WTC11 (cell line): ENCODE measurements at regions not wholly inside any gene's neighbourhood (a gene's known extent, or its start where the extent isn't known, plus 50 kb on each side); places are given as distances from the start of the nearest gene placed in this dataset.

ENCODE experiments used
- ATAC-seq: fragments of 200-7000 bp; cut with Tn5 transposase; 2 replicates; pipeline ENCODE4 v1.10.0; 2021; ENCODE audit warnings: mild to moderate bottlenecking, moderate library complexity
- CTCF ChIA-PET: fragments of 300-600 bp; sonication (Branson Sonifier 250); formaldehyde crosslinking; loops from one replicate; lab custom pipeline; 2021; ENCODE audit warnings: antibody characterized with exemption; lab: Charles Lee
- POLR2A ChIA-PET: fragments of 350-600 bp; sonication (Branson Sonifier 250); formaldehyde crosslinking; loops from one replicate; lab custom pipeline; 2021; ENCODE audit warnings: antibody characterized with exemption; lab: Charles Lee
- DNase-seq: peaks from one replicate; pipeline ENCODE4 v3.0.0; 2021; ENCODE audit warnings: low spot score
- H3K27ac Mint-ChIP-seq: 2 replicates; pipeline ENCODE4 v1.8.0; 2021; ENCODE audit warnings: mixed read lengths
- H3K27me3 Mint-ChIP-seq: 2 replicates; pipeline ENCODE4 v1.8.0; 2021; ENCODE audit warnings: low read depth, mild to moderate bottlenecking, moderate library complexity, mixed read lengths
- H3K36me3 Mint-ChIP-seq: 2 replicates; pipeline ENCODE4 v1.8.0; 2021; ENCODE audit warnings: mixed read lengths
- H3K4me1 Mint-ChIP-seq: 2 replicates; pipeline ENCODE4 v1.8.0; 2022; ENCODE audit warnings: mixed read lengths
- H3K4me3 Mint-ChIP-seq: 2 replicates; pipeline ENCODE4 v1.8.0; 2021; ENCODE audit warnings: mild to moderate bottlenecking, moderate library complexity, mixed read lengths
- H3K9me3 Mint-ChIP-seq: 2 replicates; pipeline ENCODE4 v1.8.0; 2021; ENCODE audit warnings: mixed read lengths
- ATF1 ChIP-seq: sonication (generic); formaldehyde crosslinking; IDR thresholded peaks from 2 replicates; pipeline ENCODE4 v1.8.1; 2023; ENCODE audit warnings: mild to moderate bottlenecking, moderate library complexity, missing genetic modification reagents
- FOXK1 ChIP-seq: sonication (generic); formaldehyde crosslinking; IDR thresholded peaks from 2 replicates; pipeline ENCODE4 v1.8.0; 2022; ENCODE audit warnings: mild to moderate bottlenecking, moderate library complexity, missing genetic modification reagents
- GTF2I ChIP-seq: fragments of 250-450 bp; sonication (Bioruptor Pico); conservative IDR thresholded peaks from 2 replicates; pipeline ENCODE4 v1.4.0; 2021; ENCODE audit warnings: mild to moderate bottlenecking
- JAZF1 ChIP-seq: fragments of 250-450 bp; sonication (Bioruptor Pico); IDR thresholded peaks from 2 replicates; pipeline ENCODE4 v1.9.0; 2021; ENCODE audit warnings: moderate library complexity, mild to moderate bottlenecking, inconsistent platforms
- RORB ChIP-seq: fragments of 250-450 bp; sonication (Bioruptor Pico); IDR thresholded peaks from 2 replicates; pipeline ENCODE4 v1.9.0; 2021; ENCODE audit warnings: mild to moderate bottlenecking
- SMAD4 ChIP-seq: sonication (generic); formaldehyde crosslinking; IDR thresholded peaks from 2 replicates; pipeline ENCODE4 v1.8.0; 2022; ENCODE audit warnings: mild to moderate bottlenecking, missing genetic modification reagents
- SOX15 ChIP-seq: fragments of 250-450 bp; sonication (Bioruptor Pico); IDR thresholded peaks from 2 replicates; pipeline ENCODE4 v1.9.0; 2021; ENCODE audit warnings: mild to moderate bottlenecking
- SP1 ChIP-seq: sonication (generic); formaldehyde crosslinking; conservative IDR thresholded peaks from 2 replicates; pipeline ENCODE4 v1.8.1; 2022; ENCODE audit warnings: missing genetic modification reagents
- ZNF317 ChIP-seq: sonication (generic); formaldehyde crosslinking; IDR thresholded peaks from 2 replicates; pipeline ENCODE4 v1.8.1; 2023; ENCODE audit warnings: low read depth, mild to moderate bottlenecking, moderate library complexity, missing genetic modification reagents, borderline replicate concordance
- TF ChIP-seq, protein P1 (sequence below): sonication (generic); formaldehyde crosslinking; IDR thresholded peaks from 2 replicates; pipeline ENCODE4 v1.8.1; 2022; ENCODE audit warnings: mild to moderate bottlenecking, missing genetic modification reagents, moderate library complexity, borderline replicate concordance
- TF ChIP-seq, protein P2 (sequence below): sonication (generic); formaldehyde crosslinking; conservative IDR thresholded peaks from 2 replicates; pipeline ENCODE4 v1.8.1; 2022; ENCODE audit warnings: mild to moderate bottlenecking, missing genetic modification reagents
- TF ChIP-seq, protein P3 (sequence below): fragments of 250-450 bp; sonication (Bioruptor Pico); IDR thresholded peaks from 2 replicates; pipeline ENCODE4 v1.9.0; 2021; ENCODE audit warnings: mild to moderate bottlenecking
- TF ChIP-seq, protein P4 (sequence below): sonication (generic); formaldehyde crosslinking; IDR thresholded peaks from 2 replicates; pipeline ENCODE4 v1.8.0; 2022; ENCODE audit warnings: mild to moderate bottlenecking, missing genetic modification reagents
- TF ChIP-seq, protein P5 (sequence below): sonication (generic); formaldehyde crosslinking; IDR thresholded peaks from 2 replicates; pipeline ENCODE4 v1.8.0; 2023; ENCODE audit warnings: mild to moderate bottlenecking, missing genetic modification reagents
- TF ChIP-seq, protein P6 (sequence below): sonication (generic); formaldehyde crosslinking; IDR thresholded peaks from 2 replicates; pipeline ENCODE4 v1.8.1; 2023; ENCODE audit warnings: mild to moderate bottlenecking, missing genetic modification reagents, moderate library complexity
- TF ChIP-seq, protein P7 (sequence below): sonication (generic); formaldehyde crosslinking; IDR thresholded peaks from 2 replicates; pipeline ENCODE4 v1.8.1; 2023; ENCODE audit warnings: mild to moderate bottlenecking, moderate library complexity, missing genetic modification reagents

DNA sequence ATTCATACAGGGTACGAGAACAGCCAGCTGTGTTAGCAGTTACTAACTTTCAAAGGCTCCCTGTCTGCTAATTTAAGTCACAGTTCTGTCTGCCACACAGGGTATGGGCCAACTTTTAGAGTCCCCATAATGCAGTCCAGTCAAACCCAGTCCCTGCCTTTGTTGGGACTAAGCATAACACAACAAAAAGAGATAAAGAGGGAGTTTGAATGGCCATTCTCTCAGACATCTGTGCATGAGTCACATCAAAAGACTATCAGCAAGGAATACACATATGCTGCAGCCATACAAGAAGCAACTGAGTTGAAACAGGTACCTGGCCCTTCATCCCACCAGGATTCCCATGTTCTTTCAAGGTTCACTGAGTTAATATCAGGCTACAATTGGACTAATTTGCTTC is 744.5 kb upstream of the C9orf72 start (continued):
- TF ChIP-seq, protein P1, sequence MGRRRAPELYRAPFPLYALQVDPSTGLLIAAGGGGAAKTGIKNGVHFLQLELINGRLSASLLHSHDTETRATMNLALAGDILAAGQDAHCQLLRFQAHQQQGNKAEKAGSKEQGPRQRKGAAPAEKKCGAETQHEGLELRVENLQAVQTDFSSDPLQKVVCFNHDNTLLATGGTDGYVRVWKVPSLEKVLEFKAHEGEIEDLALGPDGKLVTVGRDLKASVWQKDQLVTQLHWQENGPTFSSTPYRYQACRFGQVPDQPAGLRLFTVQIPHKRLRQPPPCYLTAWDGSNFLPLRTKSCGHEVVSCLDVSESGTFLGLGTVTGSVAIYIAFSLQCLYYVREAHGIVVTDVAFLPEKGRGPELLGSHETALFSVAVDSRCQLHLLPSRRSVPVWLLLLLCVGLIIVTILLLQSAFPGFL (CRISPR knock-in tag) = no peak
- TF ChIP-seq ATF1 (CRISPR knock-in tag) (no peak), JAZF1 (CRISPR knock-in tag) (no peak)
- TF ChIP-seq, all 79 proteins: peak for 0

DNA sequence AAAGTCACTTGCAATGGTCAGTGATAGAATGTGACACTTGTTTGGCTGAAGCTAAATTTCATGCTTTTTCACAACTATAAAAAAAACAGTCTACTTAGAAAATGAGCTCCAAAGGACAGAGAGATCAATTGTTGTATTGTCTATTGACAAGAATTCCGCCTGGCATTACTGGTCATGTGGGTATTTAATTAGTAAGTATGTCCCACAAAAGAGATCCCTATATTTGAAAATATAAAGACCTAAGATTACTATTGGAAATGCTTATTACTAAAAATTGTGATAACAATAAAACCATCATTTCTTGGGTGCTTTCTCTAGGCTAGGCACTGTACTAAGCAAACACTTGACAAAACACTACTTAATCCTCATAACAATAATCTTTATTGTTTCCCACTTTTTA is 745.2 kb upstream of the C9orf72 start:
- DNase-seq = no peak
- Mint-ChIP-seq H3K4me3 (no peak overlapping the region), H3K27ac (no peak overlapping the region), H3K36me3 (no peaks in the 10 kb centered on the region), H3K9me3 (no peaks in the 10 kb centered on the region), H3K27me3 (no peaks in the 10 kb centered on the region), H3K4me1 (peaks cover 7% of the 10 kb centered on the region)
- ChIA-PET POLR2A (no interaction called here), CTCF (no interaction called here)
- ATAC-seq = no peak
- TF ChIP-seq ZNF317 (CRISPR knock-in tag) (no peak), SOX15 (CRISPR knock-in tag) (no peak)

DNA sequence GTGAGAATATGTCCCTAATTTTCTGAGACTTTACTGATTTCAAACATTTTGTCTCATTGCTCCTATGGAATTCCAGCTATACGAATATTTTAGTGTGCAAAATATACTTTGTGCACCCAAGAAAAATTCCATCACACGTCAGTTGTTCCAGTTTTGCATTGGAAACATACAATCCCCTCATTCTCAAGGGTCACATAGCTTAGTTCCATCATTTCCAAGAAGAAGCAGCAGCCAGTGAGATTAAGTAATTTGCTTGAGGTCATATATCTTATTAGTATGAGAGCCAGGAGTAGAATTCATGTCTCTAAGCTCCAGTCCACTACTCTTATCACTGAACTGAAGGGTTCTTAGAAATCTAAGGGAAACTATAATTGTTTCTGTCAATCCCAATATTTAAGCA is 746.7 kb upstream of the C9orf72 start:
- H3K36me3 Mint-ChIP-seq = no peaks in the 10 kb centered on the region
- ChIA-PET CTCF (no interaction called here), POLR2A (no interaction called here)
- H3K27me3 Mint-ChIP-seq = no peaks in the 10 kb centered on the region
- TF ChIP-seq, protein P2, sequence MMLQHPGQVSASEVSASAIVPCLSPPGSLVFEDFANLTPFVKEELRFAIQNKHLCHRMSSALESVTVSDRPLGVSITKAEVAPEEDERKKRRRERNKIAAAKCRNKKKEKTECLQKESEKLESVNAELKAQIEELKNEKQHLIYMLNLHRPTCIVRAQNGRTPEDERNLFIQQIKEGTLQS (CRISPR knock-in tag) = no peak
- TF ChIP-seq SP1 (no peak), SMAD4 (CRISPR knock-in tag) (no peak)
- TF ChIP-seq, protein P3, sequence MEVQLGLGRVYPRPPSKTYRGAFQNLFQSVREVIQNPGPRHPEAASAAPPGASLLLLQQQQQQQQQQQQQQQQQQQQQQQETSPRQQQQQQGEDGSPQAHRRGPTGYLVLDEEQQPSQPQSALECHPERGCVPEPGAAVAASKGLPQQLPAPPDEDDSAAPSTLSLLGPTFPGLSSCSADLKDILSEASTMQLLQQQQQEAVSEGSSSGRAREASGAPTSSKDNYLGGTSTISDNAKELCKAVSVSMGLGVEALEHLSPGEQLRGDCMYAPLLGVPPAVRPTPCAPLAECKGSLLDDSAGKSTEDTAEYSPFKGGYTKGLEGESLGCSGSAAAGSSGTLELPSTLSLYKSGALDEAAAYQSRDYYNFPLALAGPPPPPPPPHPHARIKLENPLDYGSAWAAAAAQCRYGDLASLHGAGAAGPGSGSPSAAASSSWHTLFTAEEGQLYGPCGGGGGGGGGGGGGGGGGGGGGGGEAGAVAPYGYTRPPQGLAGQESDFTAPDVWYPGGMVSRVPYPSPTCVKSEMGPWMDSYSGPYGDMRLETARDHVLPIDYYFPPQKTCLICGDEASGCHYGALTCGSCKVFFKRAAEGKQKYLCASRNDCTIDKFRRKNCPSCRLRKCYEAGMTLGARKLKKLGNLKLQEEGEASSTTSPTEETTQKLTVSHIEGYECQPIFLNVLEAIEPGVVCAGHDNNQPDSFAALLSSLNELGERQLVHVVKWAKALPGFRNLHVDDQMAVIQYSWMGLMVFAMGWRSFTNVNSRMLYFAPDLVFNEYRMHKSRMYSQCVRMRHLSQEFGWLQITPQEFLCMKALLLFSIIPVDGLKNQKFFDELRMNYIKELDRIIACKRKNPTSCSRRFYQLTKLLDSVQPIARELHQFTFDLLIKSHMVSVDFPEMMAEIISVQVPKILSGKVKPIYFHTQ = no peak
- TF ChIP-seq, protein P1 (CRISPR knock-in tag) = no peak
- H3K4me1 Mint-ChIP-seq = peaks cover 12% of the 10 kb centered on the region
- no peak overlapping the region for H3K27ac Mint-ChIP-seq
- no peaks in the 10 kb centered on the region for H3K9me3 Mint-ChIP-seq
- no peak for ATAC-seq
- DNase-seq = no peak
- H3K4me3 Mint-ChIP-seq = no peak overlapping the region

DNA sequence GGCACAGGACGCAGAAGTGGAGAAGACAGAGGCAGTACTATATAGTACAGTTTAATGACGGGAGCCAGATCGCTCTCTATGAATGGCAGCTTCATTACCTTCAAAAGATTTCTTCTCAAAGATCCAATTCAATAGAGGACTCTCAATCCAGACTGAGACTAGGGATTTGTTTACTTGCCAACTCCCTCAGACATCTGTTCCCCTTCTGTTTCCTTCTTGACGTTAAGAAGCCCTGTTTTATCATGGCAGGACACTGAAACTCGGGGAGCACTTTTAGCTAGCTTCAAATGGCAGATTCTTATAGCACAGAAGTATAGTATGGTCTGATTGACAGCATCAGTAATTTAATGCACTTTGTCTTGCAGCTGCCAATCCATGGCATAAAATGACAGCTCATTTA is 747.3 kb upstream of the C9orf72 start:
- DNase-seq = no peak
- no peaks in the 10 kb centered on the region for H3K27me3 Mint-ChIP-seq
- H3K4me3 Mint-ChIP-seq = no peak overlapping the region
- no peaks in the 10 kb centered on the region for H3K36me3 Mint-ChIP-seq
- TF ChIP-seq, protein P4, sequence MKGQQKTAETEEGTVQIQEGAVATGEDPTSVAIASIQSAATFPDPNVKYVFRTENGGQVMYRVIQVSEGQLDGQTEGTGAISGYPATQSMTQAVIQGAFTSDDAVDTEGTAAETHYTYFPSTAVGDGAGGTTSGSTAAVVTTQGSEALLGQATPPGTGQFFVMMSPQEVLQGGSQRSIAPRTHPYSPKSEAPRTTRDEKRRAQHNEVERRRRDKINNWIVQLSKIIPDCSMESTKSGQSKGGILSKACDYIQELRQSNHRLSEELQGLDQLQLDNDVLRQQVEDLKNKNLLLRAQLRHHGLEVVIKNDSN = no peak
- no peak for TF ChIP-seq RORB
- H3K9me3 Mint-ChIP-seq = 0 out of 2 replicates have a peak, but pooled peaks cover under 1% of the 10 kb centered on the region
- no peak for ATAC-seq
- ChIA-PET CTCF (no interaction called here), POLR2A (no interaction called here)
- H3K27ac Mint-ChIP-seq = no peak overlapping the region
- peaks cover 12% of the 10 kb centered on the region for H3K4me1 Mint-ChIP-seq

DNA sequence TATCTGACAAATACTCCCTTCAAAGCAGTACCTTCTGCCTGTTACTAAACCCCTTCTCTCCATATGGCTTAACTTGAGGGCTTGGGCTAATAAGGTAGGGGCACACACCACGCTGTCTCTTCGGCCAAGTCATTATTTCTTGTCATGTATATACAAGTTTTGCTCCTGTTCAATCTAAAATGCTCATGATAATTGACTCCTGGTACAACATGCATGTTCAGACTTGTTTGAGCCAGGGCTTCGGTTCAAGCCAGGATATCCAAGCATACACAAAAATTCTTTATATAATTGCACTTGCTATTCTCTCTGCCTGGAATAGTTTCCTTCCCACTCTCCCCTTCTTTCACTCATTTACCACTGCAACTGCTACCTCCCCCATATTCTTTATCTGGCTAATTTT is 756.0 kb upstream of the C9orf72 start:
- H3K9me3 Mint-ChIP-seq = peaks cover 9% of the 10 kb centered on the region
- peaks cover 3% of the 10 kb centered on the region; the same call in 1 of the 2 replicates for H3K36me3 Mint-ChIP-seq
- ATAC-seq (no peak), DNase-seq (no peak)
- H3K27ac Mint-ChIP-seq = no peak overlapping the region
- no peaks in the 10 kb centered on the region for H3K27me3 Mint-ChIP-seq
- ChIA-PET POLR2A (no interaction called here), CTCF (no interaction called here)
- H3K4me3 Mint-ChIP-seq = no peak overlapping the region
- peaks cover 21% of the 10 kb centered on the region for H3K4me1 Mint-ChIP-seq
- TF ChIP-seq FOXK1 (CRISPR knock-in tag) = no peak
- no peak for TF ChIP-seq GTF2I
- TF ChIP-seq, protein P5, sequence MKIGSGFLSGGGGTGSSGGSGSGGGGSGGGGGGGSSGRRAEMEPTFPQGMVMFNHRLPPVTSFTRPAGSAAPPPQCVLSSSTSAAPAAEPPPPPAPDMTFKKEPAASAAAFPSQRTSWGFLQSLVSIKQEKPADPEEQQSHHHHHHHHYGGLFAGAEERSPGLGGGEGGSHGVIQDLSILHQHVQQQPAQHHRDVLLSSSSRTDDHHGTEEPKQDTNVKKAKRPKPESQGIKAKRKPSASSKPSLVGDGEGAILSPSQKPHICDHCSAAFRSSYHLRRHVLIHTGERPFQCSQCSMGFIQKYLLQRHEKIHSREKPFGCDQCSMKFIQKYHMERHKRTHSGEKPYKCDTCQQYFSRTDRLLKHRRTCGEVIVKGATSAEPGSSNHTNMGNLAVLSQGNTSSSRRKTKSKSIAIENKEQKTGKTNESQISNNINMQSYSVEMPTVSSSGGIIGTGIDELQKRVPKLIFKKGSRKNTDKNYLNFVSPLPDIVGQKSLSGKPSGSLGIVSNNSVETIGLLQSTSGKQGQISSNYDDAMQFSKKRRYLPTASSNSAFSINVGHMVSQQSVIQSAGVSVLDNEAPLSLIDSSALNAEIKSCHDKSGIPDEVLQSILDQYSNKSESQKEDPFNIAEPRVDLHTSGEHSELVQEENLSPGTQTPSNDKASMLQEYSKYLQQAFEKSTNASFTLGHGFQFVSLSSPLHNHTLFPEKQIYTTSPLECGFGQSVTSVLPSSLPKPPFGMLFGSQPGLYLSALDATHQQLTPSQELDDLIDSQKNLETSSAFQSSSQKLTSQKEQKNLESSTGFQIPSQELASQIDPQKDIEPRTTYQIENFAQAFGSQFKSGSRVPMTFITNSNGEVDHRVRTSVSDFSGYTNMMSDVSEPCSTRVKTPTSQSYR (CRISPR knock-in tag) = no peak
- no peak for TF ChIP-seq JAZF1 (CRISPR knock-in tag)
- TF ChIP-seq, protein P6, sequence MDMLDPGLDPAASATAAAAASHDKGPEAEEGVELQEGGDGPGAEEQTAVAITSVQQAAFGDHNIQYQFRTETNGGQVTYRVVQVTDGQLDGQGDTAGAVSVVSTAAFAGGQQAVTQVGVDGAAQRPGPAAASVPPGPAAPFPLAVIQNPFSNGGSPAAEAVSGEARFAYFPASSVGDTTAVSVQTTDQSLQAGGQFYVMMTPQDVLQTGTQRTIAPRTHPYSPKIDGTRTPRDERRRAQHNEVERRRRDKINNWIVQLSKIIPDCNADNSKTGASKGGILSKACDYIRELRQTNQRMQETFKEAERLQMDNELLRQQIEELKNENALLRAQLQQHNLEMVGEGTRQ (CRISPR knock-in tag) = no peak
- TF ChIP-seq, protein P7, sequence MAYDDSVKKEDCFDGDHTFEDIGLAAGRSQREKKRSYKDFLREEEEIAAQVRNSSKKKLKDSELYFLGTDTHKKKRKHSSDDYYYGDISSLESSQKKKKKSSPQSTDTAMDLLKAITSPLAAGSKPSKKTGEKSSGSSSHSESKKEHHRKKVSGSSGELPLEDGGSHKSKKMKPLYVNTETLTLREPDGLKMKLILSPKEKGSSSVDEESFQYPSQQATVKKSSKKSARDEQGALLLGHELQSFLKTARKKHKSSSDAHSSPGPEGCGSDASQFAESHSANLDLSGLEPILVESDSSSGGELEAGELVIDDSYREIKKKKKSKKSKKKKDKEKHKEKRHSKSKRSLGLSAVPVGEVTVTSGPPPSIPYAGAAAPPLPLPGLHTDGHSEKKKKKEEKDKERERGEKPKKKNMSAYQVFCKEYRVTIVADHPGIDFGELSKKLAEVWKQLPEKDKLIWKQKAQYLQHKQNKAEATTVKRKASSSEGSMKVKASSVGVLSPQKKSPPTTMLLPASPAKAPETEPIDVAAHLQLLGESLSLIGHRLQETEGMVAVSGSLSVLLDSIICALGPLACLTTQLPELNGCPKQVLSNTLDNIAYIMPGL (CRISPR knock-in tag) = no peak
